ENCODE measurements at regions not wholly inside any gene's neighbourhood (a gene's known extent, or its start where the extent isn't known, plus 50 kb on each side); places are given as distances from the start of the nearest gene placed in this dataset.

DNA sequence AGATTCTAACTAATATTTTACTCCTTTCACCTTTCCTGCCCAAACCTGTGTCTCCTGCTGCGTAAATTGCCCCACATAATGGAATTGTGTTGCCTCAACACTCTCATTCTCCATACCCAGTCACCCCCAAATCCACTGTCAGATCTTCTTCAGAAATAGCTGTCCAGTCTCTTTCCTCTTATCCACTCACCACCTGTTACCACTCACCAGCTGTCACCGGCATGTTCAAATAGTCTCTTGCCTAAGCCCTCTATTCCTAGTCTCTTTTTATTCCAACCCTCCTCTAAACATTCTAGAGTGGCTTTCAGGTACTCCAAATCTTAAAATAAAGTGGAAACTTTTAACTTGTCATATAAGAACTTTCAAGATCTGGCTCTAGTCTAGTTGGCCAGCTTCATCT lies 262.0 kb upstream of the FBXL7 start:
- TF ChIP-seq GATA3 (IDR thresholded peaks at IDR 0.05; ENCODE audit: low read depth, low read length) (no peak), GATA2 (IDR thresholded peaks at IDR 0.05; ENCODE audit: low read depth, low read length) (no peak)
